H1 (cell line): ENCODE measurements at regions not wholly inside any gene's neighbourhood (a gene's known extent, or its start where the extent isn't known, plus 50 kb on each side); places are given as distances from the start of the nearest gene placed in this dataset.

ENCODE experiments used
- CTCF ChIA-PET: fragments of 300-600 bp; sonication (Branson Sonifier 250); formaldehyde crosslinking; loops from one replicate; lab custom pipeline; 2021; ENCODE audit not compliant: partially characterized antibody; lab: Charles Lee
- POLR2A ChIA-PET: fragments of 300-600 bp; sonication (Branson Sonifier 250); formaldehyde crosslinking; loops from one replicate; lab custom pipeline; 2021; ENCODE audit warnings: inconsistent platforms; ENCODE audit not compliant: partially characterized antibody; lab: Charles Lee
- DNase-seq, 2 experiments: peaks; one replicate each; pipeline versions ENCODE4 v3.0.0 to v3.0.0-alpha.2; 2010 to 2022; ENCODE audit warnings: low spot score in 2 of 2, low read depth in 1 of 2, mixed read lengths in 1 of 2
- FAIRE-seq: peaks from 2 replicates; lab custom pipeline; 2011; peaks lifted over from hg19 to GRCh38; lab: Jason Lieb, UNC
- H2AFZ ChIP-seq: 2 replicates; pipeline ENCODE4 v1.8.1; 2012; ENCODE audit warnings: low read length, inconsistent platforms
- H2AK5ac ChIP-seq: 2 replicates; pipeline ENCODE4 v1.6.1; 2013; ENCODE audit warnings: low read depth, low read length
- H2BK120ac ChIP-seq: replicated peaks from 2 replicates; pipeline ENCODE3; 2013; ENCODE audit warnings: low read depth, low read length, inconsistent platforms
- H2BK12ac ChIP-seq: 2 replicates; pipeline ENCODE4 v1.6.1; 2013; ENCODE audit warnings: low read depth, low read length
- H2BK15ac ChIP-seq: 2 replicates; pipeline ENCODE4 v1.6.1; 2013; ENCODE audit warnings: low read length
- H2BK20ac ChIP-seq: 2 replicates; pipeline ENCODE4 v1.6.1; 2013; ENCODE audit warnings: low read length
- H2BK5ac ChIP-seq: 2 replicates; pipeline ENCODE4 v1.6.1; 2013; ENCODE audit warnings: low read depth, low read length
- H3K14ac ChIP-seq: 2 replicates; pipeline ENCODE4 v1.6.1; 2013; ENCODE audit warnings: inconsistent platforms; ENCODE audit not compliant: insufficient read length
- H3K18ac ChIP-seq: 2 replicates; pipeline ENCODE4 v1.6.1; 2013; ENCODE audit warnings: low read length; ENCODE audit errors: extremely low read depth
- H3K23ac ChIP-seq: 2 replicates; pipeline ENCODE4 v1.6.1; 2013; ENCODE audit warnings: inconsistent platforms; ENCODE audit not compliant: insufficient read length
- H3K23me2 ChIP-seq: 2 replicates; pipeline ENCODE4 v1.6.1; 2013; ENCODE audit warnings: low read depth, low read length
- H3K27ac ChIP-seq: 2 replicates; pipeline ENCODE4 v1.6.1; 2011; ENCODE audit warnings: low read depth, low read length, inconsistent platforms
- H3K27me3 ChIP-seq, 4 experiments: replicated peaks in 1 of 4; 1 replicate in 1 of 4; 2 replicates in 3 of 4; pipeline versions ENCODE4 v1.6.1 to v1.8.1; 2011 to 2013; ENCODE audit warnings: low read length in 3 of 4, mild to moderate bottlenecking in 3 of 4, inconsistent platforms in 2 of 4, mixed read lengths in 2 of 4, moderate library complexity in 1 of 4; ENCODE audit not compliant: control insufficient read depth in 3 of 4, insufficient read depth in 3 of 4; ENCODE audit errors: extremely low read depth in 1 of 4
- H3K36me3 ChIP-seq, 4 experiments: 2 replicates each; pipeline versions ENCODE4 v1.6.1 to v1.8.1; 2011 to 2013; ENCODE audit warnings: mild to moderate bottlenecking in 4 of 4, low read length in 3 of 4, moderate library complexity in 2 of 4, control low read depth in 1 of 4, inconsistent platforms in 1 of 4; ENCODE audit not compliant: insufficient read depth in 4 of 4, control insufficient read depth in 2 of 4
- H3K4ac ChIP-seq: replicated peaks from 2 replicates; pipeline ENCODE3; 2013; ENCODE audit warnings: low read length, low read depth, mixed read lengths, inconsistent platforms; ENCODE audit not compliant: insufficient read length
- H3K4me1 ChIP-seq, 4 experiments: replicated peaks in 1 of 4; 1 replicate in 1 of 4; 2 replicates in 3 of 4; pipeline versions ENCODE4 v1.6.1 to v1.8.1; 2011 to 2013; ENCODE audit warnings: low read length in 3 of 4, inconsistent platforms in 2 of 4, mixed read lengths in 1 of 4; ENCODE audit not compliant: insufficient read depth in 4 of 4, control insufficient read depth in 3 of 4
- H3K4me2 ChIP-seq, 2 experiments: 2 replicates each; pipeline versions ENCODE4 v1.6.1 to v1.8.1; 2011 to 2013; ENCODE audit warnings: low read depth in 2 of 2, low read length in 2 of 2, control low read depth in 1 of 2, inconsistent platforms in 1 of 2, mild to moderate bottlenecking in 1 of 2; ENCODE audit not compliant: insufficient read depth in 1 of 2
- H3K4me3 ChIP-seq, 4 experiments: fragments of 200-600, 300-600 bp in 1 of 4; sonication (generic), shearing (Covaris generic), sonication (Bioruptor Twin) in 1 of 4; 2 replicates each; pipeline versions ENCODE4 v1.5.1 to v1.8.1; 2011 to 2016; ENCODE audit warnings: low read length in 4 of 4, low read depth in 3 of 4, control low read depth in 2 of 4, inconsistent platforms in 2 of 4, mild to moderate bottlenecking in 2 of 4, mixed read lengths in 1 of 4, moderate library complexity in 1 of 4; ENCODE audit not compliant: insufficient read depth in 2 of 4; ENCODE audit errors: extremely low read depth in 1 of 4
- H3K56ac ChIP-seq: replicated peaks from 2 replicates; pipeline ENCODE3; 2013; ENCODE audit warnings: low read depth, mild to moderate bottlenecking, mixed read lengths, low read length, inconsistent platforms; ENCODE audit not compliant: insufficient read length
- H3K79me1 ChIP-seq: 2 replicates; pipeline ENCODE4 v1.6.1; 2013; ENCODE audit warnings: low read depth, low read length, control low read depth
- H3K79me2 ChIP-seq, 2 experiments: 2 replicates each; pipeline versions ENCODE4 v1.6.1 to v1.8.1; 2012 to 2013; ENCODE audit warnings: low read length in 2 of 2, mild to moderate bottlenecking in 2 of 2, inconsistent platforms in 1 of 2; ENCODE audit not compliant: insufficient read depth in 2 of 2, control insufficient read depth in 1 of 2
- H3K9ac ChIP-seq, 4 experiments: replicated peaks in 1 of 4; 1 replicate in 1 of 4; 2 replicates in 3 of 4; pipeline versions ENCODE4 v1.6.1 to v1.8.1; 2011 to 2013; ENCODE audit warnings: low read depth in 3 of 4, low read length in 3 of 4, control low read depth in 2 of 4, mild to moderate bottlenecking in 2 of 4, moderate library complexity in 2 of 4, inconsistent platforms in 1 of 4; ENCODE audit errors: extremely low read depth in 1 of 4
- H3K9me3 ChIP-seq, 2 experiments: 2 replicates each; pipeline versions ENCODE4 v1.6.1 to v1.8.1; 2012 to 2013; ENCODE audit warnings: mild to moderate bottlenecking in 2 of 2, moderate library complexity in 2 of 2, control low read depth in 1 of 2, inconsistent platforms in 1 of 2, low read depth in 1 of 2, low read length in 1 of 2, mixed read lengths in 1 of 2; ENCODE audit not compliant: insufficient read depth in 2 of 2
- H4K20me1 ChIP-seq, 2 experiments: replicated peaks in 1 of 2; 2 replicates each; pipeline versions ENCODE3 to v1.8.1; 2011 to 2013; ENCODE audit warnings: inconsistent platforms in 2 of 2, low read length in 2 of 2, mild to moderate bottlenecking in 1 of 2; ENCODE audit not compliant: insufficient read depth in 2 of 2, control insufficient read depth in 1 of 2
- H4K5ac ChIP-seq: 2 replicates; pipeline ENCODE4 v1.6.1; 2013; ENCODE audit warnings: low read length, low read depth, mixed read lengths, inconsistent platforms; ENCODE audit not compliant: insufficient read length
- H4K8ac ChIP-seq: 2 replicates; pipeline ENCODE4 v1.8.0; 2013; ENCODE audit warnings: mild to moderate bottlenecking, moderate library complexity, low read length, inconsistent platforms; ENCODE audit not compliant: insufficient read depth; ENCODE audit errors: extremely low read depth
- H4K91ac ChIP-seq: replicated peaks from 2 replicates; pipeline ENCODE3; 2013; ENCODE audit warnings: low read length, mixed read lengths, inconsistent platforms; ENCODE audit not compliant: insufficient read length
- ASH2L ChIP-seq: fragments of 200-600, 300-600 bp; sonication (generic); IDR thresholded peaks from one replicate; pipeline ENCODE4 v1.7.1; 2017; ENCODE audit warnings: low read length
- CTCF ChIP-seq, 3 experiments: IDR thresholded peaks; 1 replicate in 2 of 3; 2 replicates in 1 of 3; pipeline versions ENCODE4 v1.5.1 to v1.6.1; 2011; ENCODE audit warnings: low read length in 3 of 3, mild to moderate bottlenecking in 3 of 3, inconsistent platforms in 2 of 3, low read depth in 1 of 3, moderate library complexity in 1 of 3; ENCODE audit not compliant: insufficient read depth in 1 of 3; ENCODE audit errors: control extremely low read depth in 1 of 3
- EGR1 ChIP-seq: IDR thresholded peaks from 2 replicates; pipeline ENCODE4 v1.6.1; 2011; ENCODE audit warnings: low read depth, low read length, borderline replicate concordance
- JUND ChIP-seq: IDR thresholded peaks from 2 replicates; pipeline ENCODE4 v1.6.1; 2011; ENCODE audit warnings: mild to moderate bottlenecking, improper control_type of control experiment, low read length
- KDM4A ChIP-seq: IDR thresholded peaks from one replicate; pipeline ENCODE4 v1.7.1; 2012; ENCODE audit warnings: low read depth, mild to moderate bottlenecking, moderate library complexity, low read length, inconsistent platforms; ENCODE audit not compliant: severe bottlenecking
- KDM5A ChIP-seq: fragments of 200-600 bp; IDR thresholded peaks from 2 replicates; pipeline ENCODE4 v1.7.1; 2012; ENCODE audit warnings: mild to moderate bottlenecking, low read length, inconsistent platforms, mixed read lengths
- NANOG ChIP-seq: IDR thresholded peaks from 2 replicates; pipeline ENCODE4 v1.6.1; 2011; ENCODE audit warnings: low read length, low read depth, mild to moderate bottlenecking, inconsistent platforms; ENCODE audit not compliant: insufficient read depth, poor library complexity, severe bottlenecking
- RNF2 ChIP-seq: fragments of 200-900, 300-1000 bp; sonication (generic); IDR thresholded peaks from 2 replicates; pipeline ENCODE4 v1.7.1; 2016; ENCODE audit warnings: borderline replicate concordance, low read depth, mild to moderate bottlenecking, antibody characterized with exemption, low read length; ENCODE audit not compliant: poor library complexity, severe bottlenecking; ENCODE audit errors: missing control alignments
- SP4 ChIP-seq: IDR thresholded peaks from 2 replicates; pipeline ENCODE4 v1.6.1; 2012; ENCODE audit warnings: low read length, inconsistent platforms
- TCF12 ChIP-seq: IDR thresholded peaks from 2 replicates; pipeline ENCODE4 v1.6.1; 2011; ENCODE audit warnings: low read depth, mild to moderate bottlenecking, low read length
- ZNF274 ChIP-seq: IDR thresholded peaks from 2 replicates; pipeline ENCODE4 v1.7.0; 2012; ENCODE audit warnings: low read length, borderline replicate concordance; ENCODE audit errors: extremely low read depth
- WGBS, 2 experiments: shearing (Covaris generic) in 1 of 2; methylation state at CpG; one replicate each; pipeline versions ENCODE4 v1.1.6 to v1.1.7; 2013 to 2015; ENCODE audit warnings: low lambda C conversion rate in 2 of 2, mixed read lengths in 2 of 2, inconsistent platforms in 1 of 2, low coverage in 1 of 2, missing lambda C conversion rate in 1 of 2; ENCODE audit not compliant: insufficient replicate concordance in 2 of 2, insufficient coverage in 1 of 2, insufficient read length in 1 of 2; ENCODE audit errors: extremely low coverage in 1 of 2, missing lambda C conversion rate in 1 of 2; 5-methylcytosine and 5-hydroxymethylcytosine counted together

- H3K79me2 ChIP-seq = no peaks in the 10 kb centered on the region
- no peak overlapping the region for H3K9ac ChIP-seq
- no peak overlapping the region for H3K4me3 ChIP-seq
- ChIA-PET CTCF (no interaction called here), POLR2A (no interaction called here)
- H3K18ac ChIP-seq = no peak overlapping the region
- no peak overlapping the region for H2BK20ac ChIP-seq
- no peaks in the 10 kb centered on the region for H3K27me3 ChIP-seq
- H3K27ac ChIP-seq = no peak overlapping the region
- no peak overlapping the region for H2BK15ac ChIP-seq
- H2BK120ac ChIP-seq = no peak overlapping the region
- no peak overlapping the region for H2AK5ac ChIP-seq
- H2AFZ ChIP-seq = no peak overlapping the region
- DNase-seq (no peak), FAIRE-seq (no peak)
- H3K4me2 ChIP-seq = no peak overlapping the region
- H2BK5ac ChIP-seq = no peak overlapping the region
- H3K36me3 ChIP-seq = no peaks in the 10 kb centered on the region
- H3K14ac ChIP-seq = no peak overlapping the region
- no peaks in the 10 kb centered on the region for H3K79me1 ChIP-seq
- no peak overlapping the region for H4K91ac ChIP-seq
- no peaks in the 10 kb centered on the region for H4K20me1 ChIP-seq
- no peaks in the 10 kb centered on the region for H3K23me2 ChIP-seq
- H3K56ac ChIP-seq = no peak overlapping the region
- H4K5ac ChIP-seq = no peak overlapping the region
- no peak overlapping the region for H3K23ac ChIP-seq
- H4K8ac ChIP-seq = no peak overlapping the region
- H3K9me3 ChIP-seq = no peaks in the 10 kb centered on the region
- WGBS, 2 experiments = 88% methylated on average over 8 of the region's 8 CpGs; no CpG with 5 or more reads in 1 of the 2 experiments
- no peak overlapping the region for H3K4ac ChIP-seq
- no peaks in the 10 kb centered on the region for H3K4me1 ChIP-seq
- no peak overlapping the region for H2BK12ac ChIP-seq
- TF ChIP-seq JUND (no peak), KDM4A (no peak), SP4 (no peak), ZNF274 (no peak), ASH2L (no peak), KDM5A (no peak), RNF2 (no peak), EGR1 (no peak), CTCF (IDR thresholded peaks at IDR 0.05; ENCODE audit: control extremely low read depth in 1 of 3, insufficient read depth in 1 of 3, low read depth in 1 of 3, low read length in 3 of 3) (no peak), NANOG (no peak), TCF12 (no peak)
These were observed 102.8 kb upstream of the GREM2 start for GRCh38 chr1:240714568-240715292.
